Suprapubic skin (tissue), 4 donors: ENCODE measurements at regions not wholly inside any gene's neighbourhood (a gene's known extent, or its start where the extent isn't known, plus 50 kb on each side); places are given as distances from the start of the nearest gene placed in this dataset.

Experiments used
- POLR2A ChIP-seq, 2 donors: fragments of 450-650 bp; IDR thresholded peaks; one replicate each; pipeline ENCODE4 v1.6.1; 2017; ENCODE audit warnings: antibody characterized with exemption in 2 of 2, mild to moderate bottlenecking in 2 of 2, moderate library complexity in 2 of 2
- POLR2AphosphoS5 ChIP-seq, 3 donors: sonication (generic); formaldehyde crosslinking; IDR thresholded peaks; one replicate each; pipeline ENCODE4 v1.6.1; 2017; ENCODE audit warnings: antibody characterized with exemption in 3 of 3

DNA sequence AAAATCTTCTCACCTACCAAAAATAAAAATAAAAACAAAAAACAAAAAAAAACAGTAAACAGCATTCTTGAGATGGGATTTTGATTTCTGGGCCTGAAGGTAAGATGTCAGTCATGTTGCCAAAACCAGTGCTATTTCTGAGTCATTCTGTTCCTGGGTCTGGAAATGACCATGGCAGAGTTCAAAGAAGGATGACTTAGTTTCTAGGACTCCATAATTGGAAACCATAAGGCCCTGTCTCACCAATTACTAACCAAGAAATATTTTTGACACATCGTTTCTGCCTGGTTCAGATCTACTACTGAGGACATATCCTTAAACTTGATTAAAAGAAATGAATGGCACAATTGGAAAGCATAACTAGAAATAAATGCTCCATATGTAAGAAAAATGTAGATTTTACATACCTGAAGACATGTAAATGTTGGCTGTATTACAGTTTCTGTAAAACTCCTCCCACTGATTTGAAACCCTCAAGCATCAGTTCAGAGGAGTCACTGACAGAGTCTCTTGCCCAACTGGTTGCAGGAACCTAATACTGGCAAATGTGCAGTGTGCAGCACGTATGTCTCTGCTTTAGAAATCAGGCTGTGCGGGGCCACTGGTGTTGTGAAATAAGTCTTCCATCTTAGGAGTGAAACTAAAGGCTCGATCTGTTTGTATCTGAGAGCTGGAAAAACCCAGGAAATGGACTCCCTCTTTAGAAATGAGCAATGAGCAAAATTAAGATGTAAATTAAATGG is 84.8 kb upstream of the EGR2 start:
- TF ChIP-seq POLR2AphosphoS5 (IDR thresholded peaks at IDR 0.05): no peak
- no peak for TF ChIP-seq POLR2A (IDR thresholded peaks at IDR 0.05)
